MCF 10A (cell line): ENCODE measurements at regions not wholly inside any gene's neighbourhood (a gene's known extent, or its start where the extent isn't known, plus 50 kb on each side); places are given as distances from the start of the nearest gene placed in this dataset.
A peak's percentile ranks its signal among the peaks of the same experiment; 100 is the strongest.

Experiments used
- BruUV-seq: library from RNA; stranded (reverse); fragments of 400-500 nt; replicated peaks from 2 replicates; lab custom pipeline; 2021; lab: Mats Ljungman, UMichigan
- CTCF ChIA-PET: fragments of 300-600 bp; sonication (Branson Sonifier 250); formaldehyde crosslinking; extraction: SDS; loops from one replicate; lab custom pipeline; 2021; ENCODE audit warnings: antibody characterized with exemption, inconsistent platforms; lab: Yijun Ruan, JAX
- POLR2A ChIA-PET: fragments of 300-600, 350-650 bp; sonication (Branson Sonifier 250); formaldehyde crosslinking; extraction: SDS; loops from one replicate; lab custom pipeline; 2020; ENCODE audit warnings: antibody characterized with exemption, inconsistent platforms; lab: Yijun Ruan, JAX
- DNase-seq: peaks from one replicate; pipeline ENCODE4 v3.0.0-alpha.2; 2018; ENCODE audit not compliant: unreplicated experiment
- H3K27ac Mint-ChIP-seq: one replicate; pipeline ENCODE4 v1.8.0; 2022; ENCODE audit warnings: mild to moderate bottlenecking, low read depth, mixed read lengths; ENCODE audit not compliant: unreplicated experiment
- H3K27me3 Mint-ChIP-seq: one replicate; pipeline ENCODE4 v1.8.0; 2022; ENCODE audit warnings: mixed read lengths; ENCODE audit not compliant: insufficient read depth, unreplicated experiment
- H3K36me3 Mint-ChIP-seq: one replicate; pipeline ENCODE4 v1.8.0; 2022; ENCODE audit warnings: mild to moderate bottlenecking, moderate library complexity, mixed read lengths; ENCODE audit not compliant: insufficient read depth, unreplicated experiment
- H3K4me1 Mint-ChIP-seq: one replicate; pipeline ENCODE4 v1.8.0; 2022; ENCODE audit warnings: mixed read lengths; ENCODE audit not compliant: insufficient read depth, unreplicated experiment
- H3K4me3 Mint-ChIP-seq: one replicate; pipeline ENCODE4 v1.8.0; 2022; ENCODE audit warnings: mild to moderate bottlenecking, moderate library complexity, mixed read lengths; ENCODE audit not compliant: unreplicated experiment
- H3K9me3 Mint-ChIP-seq: one replicate; pipeline ENCODE4 v1.8.0; 2022; ENCODE audit warnings: mixed read lengths; ENCODE audit not compliant: unreplicated experiment
- intact Hi-C: fragments of 100-400 bp; cut with micrococcal nuclease; formaldehyde crosslinking; loops from 2 replicates; pipeline ENCODE4 v1.14.1; 2022
- TF ChIP-seq, protein P1 (sequence below): fragments of 200-600 bp; IDR thresholded peaks from one replicate; pipeline ENCODE4 v1.8.0; 2022; ENCODE audit warnings: antibody characterized with exemption, mild to moderate bottlenecking; ENCODE audit not compliant: unreplicated experiment

DNA sequence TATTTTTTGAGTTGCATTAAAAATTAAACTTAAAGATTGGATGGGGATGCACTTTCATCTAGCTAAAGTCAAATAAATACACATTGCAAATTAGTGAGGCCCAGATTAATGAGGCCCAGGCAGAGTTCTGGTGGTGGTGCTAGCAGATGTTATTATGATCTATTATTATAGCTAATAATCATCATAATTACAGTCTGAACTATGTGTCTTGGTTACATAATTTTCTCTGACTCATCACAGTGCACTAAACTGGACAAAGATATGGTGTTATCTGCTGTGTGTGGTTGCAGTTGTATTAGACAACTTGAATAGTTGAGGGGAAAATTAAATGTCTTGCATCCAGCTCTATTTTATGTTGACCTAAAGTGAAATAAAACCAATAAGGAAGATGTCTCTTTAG lies 568.8 kb downstream of the TLR4 start:
- no peaks in the 10 kb centered on the region for H3K4me1 Mint-ChIP-seq
- TF ChIP-seq, protein P1, sequence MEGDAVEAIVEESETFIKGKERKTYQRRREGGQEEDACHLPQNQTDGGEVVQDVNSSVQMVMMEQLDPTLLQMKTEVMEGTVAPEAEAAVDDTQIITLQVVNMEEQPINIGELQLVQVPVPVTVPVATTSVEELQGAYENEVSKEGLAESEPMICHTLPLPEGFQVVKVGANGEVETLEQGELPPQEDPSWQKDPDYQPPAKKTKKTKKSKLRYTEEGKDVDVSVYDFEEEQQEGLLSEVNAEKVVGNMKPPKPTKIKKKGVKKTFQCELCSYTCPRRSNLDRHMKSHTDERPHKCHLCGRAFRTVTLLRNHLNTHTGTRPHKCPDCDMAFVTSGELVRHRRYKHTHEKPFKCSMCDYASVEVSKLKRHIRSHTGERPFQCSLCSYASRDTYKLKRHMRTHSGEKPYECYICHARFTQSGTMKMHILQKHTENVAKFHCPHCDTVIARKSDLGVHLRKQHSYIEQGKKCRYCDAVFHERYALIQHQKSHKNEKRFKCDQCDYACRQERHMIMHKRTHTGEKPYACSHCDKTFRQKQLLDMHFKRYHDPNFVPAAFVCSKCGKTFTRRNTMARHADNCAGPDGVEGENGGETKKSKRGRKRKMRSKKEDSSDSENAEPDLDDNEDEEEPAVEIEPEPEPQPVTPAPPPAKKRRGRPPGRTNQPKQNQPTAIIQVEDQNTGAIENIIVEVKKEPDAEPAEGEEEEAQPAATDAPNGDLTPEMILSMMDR = no peak
- intact Hi-C loops = no loop called here
- ChIA-PET POLR2A (no interaction called here), CTCF (no interaction called here)
- H3K9me3 Mint-ChIP-seq = no peaks in the 10 kb centered on the region
- no peak for DNase-seq
- no peak overlapping the region for H3K4me3 Mint-ChIP-seq
- no TSS peak for BruUV-seq
- no peaks in the 10 kb centered on the region for H3K36me3 Mint-ChIP-seq
- no peaks in the 10 kb centered on the region for H3K27me3 Mint-ChIP-seq
- H3K27ac Mint-ChIP-seq = no peak overlapping the region

DNA sequence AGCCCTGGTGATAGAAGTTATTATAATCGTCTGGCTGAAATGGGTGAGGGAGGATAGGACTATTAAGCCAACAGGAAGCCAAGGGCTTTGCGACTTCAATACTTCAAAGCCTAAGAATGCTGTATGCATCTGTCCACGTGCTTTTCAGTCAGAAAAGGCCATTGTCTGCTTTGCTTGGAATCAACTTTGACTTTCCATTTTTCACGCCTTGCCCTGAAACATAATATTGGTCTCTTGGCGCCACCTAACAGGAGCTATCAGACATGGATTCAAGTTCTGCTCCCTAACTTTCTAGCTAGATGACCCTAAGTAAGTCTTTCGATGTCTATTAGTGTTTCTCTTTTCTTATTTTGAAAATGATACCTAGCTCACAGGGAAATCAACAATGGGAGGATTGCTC lies 572.6 kb downstream of the TLR4 start:
- no peaks in the 10 kb centered on the region for H3K4me1 Mint-ChIP-seq
- ChIA-PET POLR2A (no interaction called here), CTCF (interaction anchor here (0.7 kb wide), 2 partner anchors 55 to 1116 kb away, joined by 3 read pairs; no protein-coding TSS in a partner anchor)
- H3K36me3 Mint-ChIP-seq = no peaks in the 10 kb centered on the region
- no peak overlapping the region for H3K27ac Mint-ChIP-seq
- intact Hi-C loops = no loop called here
- no TSS peak for BruUV-seq
- no peaks in the 10 kb centered on the region for H3K27me3 Mint-ChIP-seq
- DNase-seq = no peak
- no peaks in the 10 kb centered on the region for H3K9me3 Mint-ChIP-seq
- H3K4me3 Mint-ChIP-seq = no peak overlapping the region
- TF ChIP-seq, protein P1 = no peak

DNA sequence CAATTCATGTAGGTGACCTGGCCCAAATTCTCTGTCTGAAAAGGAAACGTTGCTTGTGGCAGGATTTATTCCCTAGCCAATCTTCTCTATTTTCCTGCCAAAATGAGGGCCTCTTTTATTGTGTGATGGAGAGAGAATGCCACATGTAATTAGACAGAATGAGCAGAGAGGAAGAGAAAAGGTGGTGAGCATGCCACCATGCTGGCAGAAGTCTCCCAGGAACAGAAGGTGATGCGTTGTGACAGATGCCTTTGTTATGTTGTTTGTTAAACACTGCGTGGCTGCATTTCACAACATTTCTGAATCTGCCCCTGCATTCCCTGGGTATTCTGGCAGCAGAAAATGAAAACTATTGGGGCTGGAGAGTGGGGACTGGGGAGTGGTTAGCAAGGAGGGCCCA lies 577.6 kb downstream of the TLR4 start:
- ChIA-PET CTCF (no interaction called here), POLR2A (no interaction called here)

DNA sequence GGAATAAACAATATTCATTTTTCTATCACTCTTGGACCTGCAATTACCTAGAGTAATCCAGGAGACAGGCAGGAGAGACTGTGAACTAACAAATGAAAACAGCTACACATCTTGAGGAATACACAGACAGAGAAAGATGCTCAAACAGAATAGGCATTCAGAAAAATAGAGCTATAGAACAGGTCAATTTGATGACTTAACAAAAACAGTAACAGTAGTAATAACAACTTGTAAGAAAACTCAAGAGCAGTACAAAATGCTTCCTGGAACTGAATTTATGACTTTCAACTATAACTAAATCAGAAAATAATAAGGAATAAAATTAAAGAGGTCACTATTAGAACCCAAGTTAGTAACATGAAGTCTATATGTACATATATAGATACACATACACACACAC lies 579.3 kb downstream of the TLR4 start:
- no peaks in the 10 kb centered on the region for H3K36me3 Mint-ChIP-seq
- H3K9me3 Mint-ChIP-seq = no peaks in the 10 kb centered on the region
- TF ChIP-seq, protein P1 = no peak
- no peaks in the 10 kb centered on the region for H3K27me3 Mint-ChIP-seq
- H3K4me1 Mint-ChIP-seq = no peaks in the 10 kb centered on the region
- no peak overlapping the region for H3K27ac Mint-ChIP-seq
- POLR2A ChIA-PET = no interaction called here
- DNase-seq = no peak
- H3K4me3 Mint-ChIP-seq = no peak overlapping the region
- intact Hi-C loops = no loop called here
- no TSS peak for BruUV-seq
- CTCF ChIA-PET = interaction anchor here (0.6 kb wide), 1 partner anchor 142 kb away, joined by 3 read pairs; no protein-coding TSS in a partner anchor

More for the DNA sequence above, 577.6 kb downstream of the TLR4 start:
- Mint-ChIP-seq H3K36me3 (no peaks in the 10 kb centered on the region), H3K27me3 (no peaks in the 10 kb centered on the region), H3K4me1 (no peaks in the 10 kb centered on the region), H3K9me3 (no peaks in the 10 kb centered on the region), H3K4me3 (no peak overlapping the region), H3K27ac (no peak overlapping the region)
- TF ChIP-seq, protein P1 = no peak
- DNase-seq = peak; percentile 13
- no TSS peak for BruUV-seq
- intact Hi-C loops = no loop called here
